ENCODE measurements at regions not wholly inside any gene's neighbourhood (a gene's known extent, or its start where the extent isn't known, plus 50 kb on each side); places are given as distances from the start of the nearest gene placed in this dataset.

DNA sequence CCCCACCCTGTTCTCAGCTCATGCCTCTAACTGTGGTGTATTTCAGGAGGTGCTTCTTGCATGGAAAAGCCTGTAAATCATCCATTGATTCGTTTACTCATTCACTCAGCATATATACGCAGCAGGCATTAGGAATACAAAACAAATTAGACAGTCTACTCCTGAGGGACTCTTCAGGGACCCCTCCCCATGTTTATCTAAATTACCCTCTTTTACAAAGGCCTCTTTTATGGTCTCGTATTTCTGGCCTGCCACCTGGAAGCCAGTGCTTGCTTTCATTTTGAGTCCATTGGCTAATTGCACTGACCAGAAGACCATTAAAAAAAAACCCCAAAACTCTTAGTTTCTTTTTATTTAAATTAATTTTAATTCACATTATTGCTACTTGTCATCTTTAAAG lies 134.4 kb downstream of the DACT1 start:
- TF ChIP-seq, protein P1, sequence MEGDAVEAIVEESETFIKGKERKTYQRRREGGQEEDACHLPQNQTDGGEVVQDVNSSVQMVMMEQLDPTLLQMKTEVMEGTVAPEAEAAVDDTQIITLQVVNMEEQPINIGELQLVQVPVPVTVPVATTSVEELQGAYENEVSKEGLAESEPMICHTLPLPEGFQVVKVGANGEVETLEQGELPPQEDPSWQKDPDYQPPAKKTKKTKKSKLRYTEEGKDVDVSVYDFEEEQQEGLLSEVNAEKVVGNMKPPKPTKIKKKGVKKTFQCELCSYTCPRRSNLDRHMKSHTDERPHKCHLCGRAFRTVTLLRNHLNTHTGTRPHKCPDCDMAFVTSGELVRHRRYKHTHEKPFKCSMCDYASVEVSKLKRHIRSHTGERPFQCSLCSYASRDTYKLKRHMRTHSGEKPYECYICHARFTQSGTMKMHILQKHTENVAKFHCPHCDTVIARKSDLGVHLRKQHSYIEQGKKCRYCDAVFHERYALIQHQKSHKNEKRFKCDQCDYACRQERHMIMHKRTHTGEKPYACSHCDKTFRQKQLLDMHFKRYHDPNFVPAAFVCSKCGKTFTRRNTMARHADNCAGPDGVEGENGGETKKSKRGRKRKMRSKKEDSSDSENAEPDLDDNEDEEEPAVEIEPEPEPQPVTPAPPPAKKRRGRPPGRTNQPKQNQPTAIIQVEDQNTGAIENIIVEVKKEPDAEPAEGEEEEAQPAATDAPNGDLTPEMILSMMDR (IDR thresholded peaks at IDR 0.05) = no peak
- no peak for TF ChIP-seq POLR2A (IDR thresholded peaks at IDR 0.05; ENCODE audit: low read depth)
- TF ChIP-seq POLR2AphosphoS5 (IDR thresholded peaks at IDR 0.05) = no peak
